ENCODE measurements at regions not wholly inside any gene's neighbourhood (a gene's known extent, or its start where the extent isn't known, plus 50 kb on each side); places are given as distances from the start of the nearest gene placed in this dataset.

DNA sequence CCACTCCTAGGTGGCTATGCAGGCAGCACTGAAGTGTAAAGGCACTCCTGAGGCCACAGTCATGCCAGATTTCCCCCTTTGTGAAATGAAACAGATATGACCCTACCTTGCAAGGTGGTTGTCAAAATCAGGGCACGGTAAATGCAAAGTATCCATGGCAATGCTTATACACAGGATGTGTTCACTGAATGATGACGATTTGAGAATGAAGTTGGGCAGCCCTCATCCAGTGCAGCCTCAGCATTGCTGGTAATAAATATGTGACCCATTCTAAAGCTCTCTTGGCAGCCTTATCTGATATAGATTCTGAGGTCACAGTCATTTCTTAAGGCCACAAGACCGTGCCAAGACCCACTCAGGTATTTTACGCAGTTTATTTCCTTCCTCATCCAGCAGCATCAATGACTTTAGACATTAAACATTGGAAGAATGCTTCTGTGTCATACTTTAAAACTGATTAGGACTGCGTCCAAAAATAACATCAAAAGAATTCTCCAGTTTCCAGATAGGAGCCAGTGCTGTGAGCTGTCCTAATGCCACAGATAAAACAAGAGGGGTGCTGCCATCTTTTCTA, 125.5 kb upstream of the SERTAD2 start:
- Histone ChIP-seq H3K4me1 (replicated peaks in 1 of 4; ENCODE audit: control insufficient read depth in 3 of 4, insufficient read depth in 4 of 4, low read length in 3 of 4) (no peaks in the 10 kb centered on the region), H3K18ac (ENCODE audit: extremely low read depth, low read length) (no peak overlapping the region), H2AFZ (ENCODE audit: low read length) (no peak overlapping the region), H4K5ac (ENCODE audit: insufficient read length, low read depth, low read length) (no peak overlapping the region), H3K79me1 (ENCODE audit: low read depth, low read length) (no peaks in the 10 kb centered on the region), H3K4me3 (ENCODE audit: extremely low read depth in 1 of 4, insufficient read depth in 2 of 4, low read depth in 3 of 4, low read length in 4 of 4) (no peak overlapping the region), H2BK15ac (ENCODE audit: low read length) (no peak overlapping the region), H3K9me3 (ENCODE audit: insufficient read depth in 2 of 2, low read depth in 1 of 2, low read length in 1 of 2) (no peaks in the 10 kb centered on the region), H3K27me3 (replicated peaks in 1 of 4; ENCODE audit: control insufficient read depth in 3 of 4, extremely low read depth in 1 of 4, insufficient read depth in 3 of 4, low read length in 3 of 4) (peaks cover 0 to 2% (median 0%) of the 10 kb centered on the region in 4 experiments; a peak in 1 of 7 replicates), H2AK5ac (ENCODE audit: low read depth, low read length) (no peak overlapping the region), H4K91ac (replicated peaks; ENCODE audit: insufficient read length, low read length) (no peak overlapping the region), H3K4ac (replicated peaks; ENCODE audit: insufficient read length, low read depth, low read length) (no peak overlapping the region), H3K36me3 (ENCODE audit: control insufficient read depth in 2 of 4, insufficient read depth in 4 of 4, low read length in 3 of 4) (no peaks in the 10 kb centered on the region), H3K23me2 (ENCODE audit: low read depth, low read length) (no peaks in the 10 kb centered on the region), H4K8ac (ENCODE audit: extremely low read depth, insufficient read depth, low read length) (no peak overlapping the region), H2BK120ac (replicated peaks; ENCODE audit: low read depth, low read length) (no peak overlapping the region), H3K14ac (ENCODE audit: insufficient read length) (no peak overlapping the region), H2BK20ac (ENCODE audit: low read length) (no peak overlapping the region), H3K4me2 (ENCODE audit: insufficient read depth in 1 of 2, low read depth in 2 of 2, low read length in 2 of 2) (no peak overlapping the region), H3K23ac (ENCODE audit: insufficient read length) (no peak overlapping the region), H2BK12ac (ENCODE audit: low read depth, low read length) (no peak overlapping the region), H4K20me1 (replicated peaks in 1 of 2; ENCODE audit: control insufficient read depth in 1 of 2, insufficient read depth in 2 of 2, low read length in 2 of 2) (no peaks in the 10 kb centered on the region), H3K79me2 (ENCODE audit: control insufficient read depth in 1 of 2, insufficient read depth in 2 of 2, low read length in 2 of 2) (no peaks in the 10 kb centered on the region), H3K27ac (ENCODE audit: low read depth, low read length) (no peak overlapping the region), H2BK5ac (ENCODE audit: low read depth, low read length) (no peak overlapping the region), H3K9ac (replicated peaks in 1 of 4; ENCODE audit: extremely low read depth in 1 of 4, low read depth in 3 of 4, low read length in 3 of 4) (no peak overlapping the region), H3K56ac (replicated peaks; ENCODE audit: insufficient read length, low read depth, low read length) (no peak overlapping the region)
- ChIA-PET CTCF (ENCODE audit: partially characterized antibody) (interaction anchor here (0.6 kb wide), 1 partner anchor 796 kb away, joined by 3 read pairs; no protein-coding TSS in a partner anchor), POLR2A (ENCODE audit: partially characterized antibody) (no interaction called here)
- TF ChIP-seq SIN3A (conservative IDR thresholded peaks at IDR 0.05 in 1 of 2, IDR thresholded peaks at IDR 0.05 in 1 of 2; ENCODE audit: low read depth in 1 of 2, low read length in 2 of 2) (no peak), POLR2AphosphoS5 (IDR thresholded peaks at IDR 0.05; ENCODE audit: low read depth, low read length) (no peak), GTF2F1 (IDR thresholded peaks at IDR 0.05; ENCODE audit: borderline replicate concordance, low read depth, low read length) (no peak), CHD1 (IDR thresholded peaks at IDR 0.05; ENCODE audit: low read depth, low read length) (no peak), CEBPB (IDR thresholded peaks at IDR 0.05; ENCODE audit: low read depth, low read length) (no peak), BACH1 (IDR thresholded peaks at IDR 0.05; ENCODE audit: low read length) (no peak), EZH2 (IDR thresholded peaks at IDR 0.05; ENCODE audit: low read depth, low read length, severe bottlenecking) (no peak), POU5F1 (IDR thresholded peaks at IDR 0.05; ENCODE audit: low read depth, low read length) (no peak)
- DNase-seq (ENCODE audit: low read depth in 1 of 2, low spot score in 2 of 2) (no peak), FAIRE-seq (no peak)
- WGBS, 2 experiments (ENCODE audit: extremely low coverage in 1 of 2, insufficient coverage in 1 of 2, insufficient read length in 1 of 2, insufficient replicate concordance in 2 of 2, low coverage in 1 of 2, low lambda C conversion rate in 2 of 2, missing lambda C conversion rate in 1 of 2), result 93% methylated on average over 5 of the region's 5 CpGs; no CpG with 5 or more reads in 1 of the 2 experiments

Measured in H1 (cell line).